ENCODE measurements at regions not wholly inside any gene's neighbourhood (a gene's known extent, or its start where the extent isn't known, plus 50 kb on each side); places are given as distances from the start of the nearest gene placed in this dataset.

DNA sequence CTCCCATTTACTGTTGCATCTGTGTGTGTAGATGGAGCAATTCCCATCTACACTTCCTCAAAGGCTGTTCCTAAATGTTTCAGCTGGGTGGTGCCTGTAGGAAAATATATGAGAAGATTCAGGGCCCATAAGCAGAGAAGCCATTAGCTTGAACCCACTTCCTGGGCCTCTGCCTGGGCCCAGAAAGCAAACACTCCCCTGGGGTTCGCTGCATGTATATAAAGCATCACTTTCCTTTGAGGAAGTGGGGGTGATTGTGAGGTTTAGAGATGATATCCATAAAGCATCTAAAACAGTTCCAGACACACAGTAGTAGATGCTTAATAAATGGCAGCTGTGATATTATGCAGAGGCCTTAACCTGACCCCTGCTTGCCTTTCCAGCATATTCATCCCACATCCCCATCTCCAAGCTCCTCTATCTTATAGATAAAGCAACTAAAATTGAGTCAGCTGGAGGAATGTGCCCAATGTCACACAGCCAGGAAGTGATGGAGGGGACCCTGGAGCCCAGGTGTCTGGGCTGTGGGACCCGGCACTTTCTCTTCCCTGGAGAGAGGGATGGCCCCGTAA, 280.0 kb upstream of the CRY1 start:
- DNase-seq (ENCODE audit: low spot score): no peak

DNA sequence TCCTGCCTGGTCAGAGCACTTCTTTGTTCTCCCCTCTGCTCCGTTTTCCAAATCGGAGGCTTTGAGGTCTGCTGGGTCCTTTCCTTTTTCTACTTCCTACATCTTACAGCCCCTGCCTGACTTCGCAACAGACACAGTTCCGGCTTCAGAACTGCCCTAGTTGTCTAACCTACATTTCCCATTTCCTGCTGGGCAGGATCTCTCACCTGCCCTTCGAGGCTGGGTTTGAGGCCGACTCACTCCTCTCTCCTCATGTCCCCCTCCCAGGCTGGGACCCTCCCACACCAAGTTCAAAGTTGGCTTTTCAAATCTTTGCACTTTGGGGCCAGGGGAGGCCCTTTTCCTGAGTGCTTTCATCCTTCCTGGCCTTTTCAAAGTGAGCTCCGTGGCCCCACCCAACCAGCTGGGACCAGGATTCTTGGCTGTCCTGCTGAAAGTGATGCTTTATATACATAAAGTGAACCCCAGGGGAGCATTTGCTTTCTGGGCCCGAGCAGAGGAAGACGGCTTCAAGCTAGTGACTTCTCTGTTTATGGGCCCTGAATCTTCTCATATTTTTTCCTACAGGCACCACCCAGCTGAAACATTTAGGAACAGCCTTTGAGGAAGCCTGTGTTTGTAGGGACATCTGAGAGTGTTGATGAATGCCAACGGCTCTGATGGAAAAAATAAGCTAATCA, 281.0 kb upstream of the CRY1 start:
- no peak for DNase-seq (ENCODE audit: low spot score)

GRCh38 chr12:107375231-107375630, 281.9 kb upstream of the CRY1 start:
- no peak for DNase-seq (ENCODE audit: low spot score)

DNA sequence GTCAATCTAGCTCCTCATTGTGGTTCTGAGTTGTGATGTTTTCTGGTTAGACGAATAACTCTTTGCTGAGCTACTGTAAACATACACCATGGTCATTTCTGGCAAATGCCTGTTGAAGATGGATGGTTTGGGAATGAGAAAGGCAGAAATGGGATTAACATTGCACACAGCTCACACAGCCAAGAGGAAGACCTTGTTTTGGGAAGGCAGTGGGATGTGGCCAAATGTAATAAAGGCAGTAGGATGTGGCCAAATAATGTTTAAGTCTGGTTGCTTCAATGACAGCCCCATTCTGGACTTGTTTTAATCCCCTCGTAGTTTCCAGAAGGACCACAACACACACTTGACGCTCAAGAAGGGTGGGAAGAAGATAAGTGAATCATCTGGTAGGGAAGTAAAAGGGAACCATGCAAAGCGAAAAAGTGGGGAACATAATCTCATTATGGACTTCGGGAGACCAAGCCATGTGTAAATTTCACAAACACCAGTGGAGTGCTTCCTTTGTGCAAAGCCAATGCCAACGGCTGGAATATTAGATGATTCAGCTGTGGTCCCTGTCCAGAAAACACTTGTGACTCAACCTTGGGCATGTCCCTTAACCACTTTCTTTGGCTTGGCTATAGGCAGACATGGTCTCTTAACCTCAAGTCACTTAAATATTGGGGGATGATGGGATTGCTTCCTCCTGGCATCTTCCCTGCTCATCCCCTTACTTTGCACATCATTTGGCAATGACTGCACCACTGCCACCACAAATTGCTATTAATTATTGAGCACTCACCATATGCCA, 284.4 kb upstream of the CRY1 start:
- DNase-seq (ENCODE audit: low spot score): peak; percentile 22

DNA sequence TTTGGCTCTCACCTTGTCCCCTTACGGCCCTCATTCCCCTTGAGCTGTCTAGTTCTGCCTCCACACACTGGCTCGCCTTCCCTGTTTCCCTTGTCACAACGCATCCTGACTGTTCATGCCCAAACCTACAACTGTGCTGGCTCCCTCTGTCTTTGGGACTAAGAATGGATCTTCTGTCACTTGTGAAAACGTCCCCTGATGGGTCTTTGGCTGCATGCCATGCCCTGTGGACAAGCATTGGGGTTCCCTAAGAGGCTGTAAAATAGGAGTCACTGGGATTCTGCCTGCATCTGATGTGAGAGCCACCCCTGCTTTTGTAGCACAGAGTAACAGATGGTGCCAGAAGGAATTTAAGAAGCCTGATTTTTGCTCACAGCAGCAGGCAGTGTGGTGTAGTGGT, 285.3 kb upstream of the CRY1 start:
- no peak for DNase-seq (ENCODE audit: low spot score)

- peak; percentile 34 for DNase-seq (ENCODE audit: low spot score)
These were observed 285.9 kb upstream of the CRY1 start for GRCh38 chr12:107379142-107379851.

- DNase-seq (ENCODE audit: low spot score): peak; percentile 79
These were observed 286.7 kb upstream of the CRY1 start for GRCh38 chr12:107379852-107380567.

DNA sequence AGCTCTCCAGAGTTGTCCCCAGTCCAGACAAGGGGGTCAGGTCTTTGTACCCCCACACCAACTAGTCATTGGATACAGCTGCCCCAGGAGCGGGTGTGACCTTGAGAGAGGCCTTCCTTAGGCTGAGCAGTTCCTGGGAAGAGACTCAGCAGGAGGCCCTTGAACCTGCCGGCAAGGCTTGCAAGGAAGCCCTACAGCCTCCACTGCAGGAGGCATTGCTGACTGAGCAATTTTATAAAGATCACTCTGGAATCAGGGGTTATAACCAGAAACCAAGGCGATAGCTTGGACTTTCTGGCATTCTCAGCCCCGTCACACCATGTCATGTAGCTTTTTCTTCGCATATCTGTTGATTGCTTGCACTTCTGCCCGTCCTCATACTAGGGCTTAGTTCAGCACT, 291.3 kb upstream of the CRY1 start:
- no peak for DNase-seq (ENCODE audit: low spot score)

- no peak for DNase-seq (ENCODE audit: low spot score)
These were observed 292.2 kb upstream of the CRY1 start for GRCh38 chr12:107385509-107385908.

GRCh38 chr12:107386569-107386968, 293.2 kb upstream of the CRY1 start:
- no peak for DNase-seq (ENCODE audit: low spot score)

DNA sequence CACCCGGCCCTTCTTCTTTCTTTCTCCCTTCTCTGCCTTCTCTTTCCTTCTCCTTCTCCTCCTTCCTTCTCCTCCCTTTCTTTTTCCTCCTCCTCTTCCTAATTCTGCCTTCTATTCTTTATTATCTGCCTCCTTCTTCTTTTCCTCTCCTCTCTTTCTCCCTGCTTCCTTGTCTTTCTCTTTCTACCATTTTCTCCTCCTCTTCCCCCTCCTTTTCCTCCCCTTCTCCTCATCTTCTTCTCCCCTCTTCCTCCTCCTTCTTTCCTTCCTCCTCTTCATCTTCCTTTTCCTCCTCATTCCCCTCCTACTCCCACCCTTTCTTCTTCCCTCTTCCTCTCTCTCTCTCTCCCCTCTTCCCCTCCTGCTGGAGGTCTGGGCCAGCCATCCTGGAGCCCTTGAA, 294.9 kb upstream of the CRY1 start:
- no peak for DNase-seq (ENCODE audit: low spot score)

- no peak for DNase-seq (ENCODE audit: low spot score)
These were observed 295.2 kb upstream of the PWP1 start for GRCh38 chr12:107390414-107390813.

DNA sequence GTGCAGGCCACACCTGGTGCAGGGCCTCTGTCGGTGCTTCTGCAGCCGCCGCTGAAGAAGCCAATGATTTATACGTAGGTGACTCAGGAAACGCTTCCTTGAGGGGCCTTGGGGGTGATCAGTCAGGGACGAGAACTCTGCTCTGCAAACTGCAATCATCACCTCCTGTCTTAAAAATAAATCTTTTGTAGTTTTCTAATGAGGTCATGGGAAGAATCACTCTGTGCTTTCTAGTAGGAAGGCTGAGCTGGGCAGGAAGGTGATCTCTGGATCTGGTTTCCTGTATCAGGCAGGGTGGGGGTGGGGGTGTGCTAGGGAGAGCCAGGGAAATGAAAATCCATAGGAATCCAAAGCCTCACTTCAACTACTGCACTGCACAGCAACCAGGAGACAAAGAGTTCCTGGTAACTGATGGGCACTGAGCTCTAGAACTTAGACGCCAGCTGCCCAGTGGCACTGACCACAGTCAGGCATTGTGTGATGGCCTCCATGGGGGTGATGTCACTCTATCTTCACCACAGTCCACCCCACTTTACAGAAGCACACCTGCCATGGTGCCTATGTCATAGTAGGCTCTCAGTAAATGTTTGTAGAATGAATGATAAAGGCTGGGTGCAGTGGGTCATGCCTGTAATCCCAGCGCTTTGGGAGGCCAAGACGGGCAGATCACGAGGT, 292.4 kb upstream of the PWP1 start:
- no peak for DNase-seq (ENCODE audit: low spot score)

GRCh38 chr12:107394693-107395092, 290.9 kb upstream of the PWP1 start:
- DNase-seq (ENCODE audit: low spot score): no peak

DNA sequence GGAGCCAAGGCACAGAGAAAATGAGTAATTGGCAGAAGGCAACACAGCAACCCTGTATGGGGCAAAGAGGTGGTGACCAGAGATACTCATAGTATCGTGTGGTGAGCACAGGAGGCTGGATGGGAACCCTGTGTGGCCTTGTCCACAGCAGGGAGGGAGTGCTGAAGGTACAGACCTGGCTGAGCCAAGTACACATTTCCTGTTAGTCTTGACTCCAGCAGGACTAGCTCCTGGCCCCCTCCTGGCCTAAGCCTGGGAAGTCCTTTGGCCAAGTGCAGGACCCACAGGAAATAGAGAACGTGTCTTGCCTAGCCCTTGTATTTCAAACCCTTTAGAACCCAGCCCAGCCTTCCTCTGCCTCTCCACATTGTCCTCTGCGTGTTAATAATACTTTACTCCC, 289.8 kb upstream of the PWP1 start:
- DNase-seq (ENCODE audit: low spot score): no peak

GRCh38 chr12:107396991-107397390, 288.6 kb upstream of the PWP1 start:
- no peak for DNase-seq (ENCODE audit: low spot score)

DNA sequence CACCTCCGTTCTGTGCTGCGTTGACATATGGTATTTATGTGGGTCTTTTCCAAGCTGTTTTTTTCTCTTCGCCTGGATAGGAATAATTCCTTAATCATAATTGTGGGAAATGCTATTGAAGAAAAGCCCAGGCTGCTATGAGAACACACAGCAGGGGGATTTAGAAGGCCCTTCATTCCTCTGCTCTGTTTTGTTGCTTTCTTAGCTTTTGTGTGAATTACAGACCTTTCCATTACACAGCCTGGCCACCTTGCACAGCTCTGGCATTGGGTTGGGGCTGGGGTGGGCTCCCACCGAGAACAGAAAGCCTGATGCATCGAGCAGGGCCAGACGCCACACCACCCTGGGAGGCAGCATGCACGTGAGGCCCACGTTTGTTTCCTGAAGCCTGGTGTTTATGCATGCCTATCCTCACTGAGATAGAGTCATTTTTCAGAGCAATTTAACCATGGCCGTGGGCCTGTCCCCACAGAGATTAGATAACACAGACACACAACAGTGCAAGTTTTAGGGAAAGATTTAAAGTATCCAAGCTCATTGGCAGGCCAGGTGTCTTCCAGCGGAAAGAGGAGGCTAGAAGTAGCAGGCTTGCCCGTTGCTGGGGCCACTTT, 287.6 kb upstream of the PWP1 start:
- no peak for DNase-seq (ENCODE audit: low spot score)

GRCh38 chr12:107399046-107399445, 286.6 kb upstream of the PWP1 start:
- no peak for DNase-seq (ENCODE audit: low spot score)

DNA sequence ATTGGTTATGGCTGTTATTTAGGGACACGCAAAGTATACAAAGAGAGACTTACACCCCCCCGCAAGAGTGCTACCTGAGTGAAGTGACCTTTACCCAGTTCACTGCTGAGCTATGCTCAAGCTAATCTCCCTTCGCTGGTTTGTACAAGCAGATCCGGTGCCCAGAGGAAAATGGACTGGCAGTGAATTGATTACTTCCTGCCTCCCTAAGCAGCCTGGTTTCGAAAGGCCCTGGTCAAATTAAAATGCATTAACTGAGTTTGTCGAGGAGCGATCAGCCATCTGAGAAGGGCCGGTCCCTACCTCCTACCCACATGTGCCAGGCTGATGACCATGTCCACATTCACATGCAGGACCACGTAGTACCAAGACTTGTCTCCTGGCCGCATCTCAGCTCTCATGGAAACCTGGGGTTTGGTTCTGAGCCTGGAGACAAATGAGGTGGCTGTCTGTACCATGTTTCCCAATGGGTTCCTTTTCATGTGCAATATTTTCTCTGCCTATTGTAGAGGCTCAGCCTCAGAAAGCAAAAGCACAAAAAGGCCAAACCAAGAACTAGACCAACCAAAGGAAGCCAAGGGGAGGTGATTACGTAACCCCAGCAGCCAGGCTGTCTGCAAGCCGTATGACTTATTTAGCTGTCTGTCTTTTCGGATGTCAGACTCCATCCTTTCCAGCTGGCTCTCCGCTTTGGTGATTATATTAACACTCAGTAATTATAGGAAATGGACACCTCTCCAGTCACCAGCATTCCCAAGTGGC, 284.7 kb upstream of the PWP1 start:
- DNase-seq (ENCODE audit: low spot score): peak; percentile 45
